Stimulated activated memory B cell treated with anti-CD40 and anti-IgM and Interleukin-4, amounts not matched to agents 10 μg/mL and 1 μg/mL and 100 μg/mL, for 72 hours (primary cell): ENCODE measurements at regions not wholly inside any gene's neighbourhood (a gene's known extent, or its start where the extent isn't known, plus 50 kb on each side); places are given as distances from the start of the nearest gene placed in this dataset.

Experiments used
- ATAC-seq: fragments of 150-1000 bp; cut with Tn5 transposase; 2 replicates; pipeline ENCODE4 v1.10.0; 2021
- H3K27ac Mint-ChIP-seq: one replicate; pipeline ENCODE4 v1.8.0; 2022; ENCODE audit warnings: mild to moderate bottlenecking, mixed read lengths
- H3K27me3 Mint-ChIP-seq: one replicate; pipeline ENCODE4 v1.8.0; 2022; ENCODE audit warnings: mixed read lengths
- H3K36me3 Mint-ChIP-seq: one replicate; pipeline ENCODE4 v1.8.0; 2022; ENCODE audit warnings: mixed read lengths
- H3K4me1 Mint-ChIP-seq: one replicate; pipeline ENCODE4 v1.8.0; 2022; ENCODE audit warnings: mixed read lengths
- H3K4me3 Mint-ChIP-seq: one replicate; pipeline ENCODE4 v1.8.0; 2022; ENCODE audit warnings: mild to moderate bottlenecking, moderate library complexity, mixed read lengths
- H3K9me3 Mint-ChIP-seq: one replicate; pipeline ENCODE4 v1.8.0; 2022; ENCODE audit warnings: mixed read lengths

- Mint-ChIP-seq H3K9me3 (no peaks in the 10 kb centered on the region), H3K27me3 (no peaks in the 10 kb centered on the region), H3K27ac (no peak overlapping the region), H3K36me3 (no peaks in the 10 kb centered on the region), H3K4me1 (no peaks in the 10 kb centered on the region), H3K4me3 (no peak overlapping the region)
- ATAC-seq, result no peak
Measured at GRCh38 chr4:14929669-14930068, 72.6 kb upstream of the CPEB2 start.

GRCh38 chr4:14934704-14935390 lies 67.4 kb upstream of the CPEB2 start:
- Mint-ChIP-seq H3K9me3 (no peaks in the 10 kb centered on the region), H3K4me1 (no peaks in the 10 kb centered on the region), H3K27ac (no peak overlapping the region), H3K27me3 (peaks cover 30% of the 10 kb centered on the region), H3K36me3 (no peaks in the 10 kb centered on the region), H3K4me3 (no peak overlapping the region)
- no peak for ATAC-seq

GRCh38 chr4:14943749-14944148 lies 58.5 kb upstream of the CPEB2 start:
- Mint-ChIP-seq H3K27me3 (no peaks in the 10 kb centered on the region), H3K9me3 (no peaks in the 10 kb centered on the region), H3K27ac (no peak overlapping the region)

GRCh38 chr4:14952352-14952751 lies 49.9 kb upstream of the CPEB2 start:
- Mint-ChIP-seq H3K27me3 (peaks cover 11% of the 10 kb centered on the region), H3K36me3 (no peaks in the 10 kb centered on the region), H3K4me3 (no peak overlapping the region), H3K27ac (no peak overlapping the region), H3K4me1 (peaks cover 15% of the 10 kb centered on the region), H3K9me3 (no peaks in the 10 kb centered on the region)
- no peak for ATAC-seq

More at GRCh38 chr4:14943749-14944148, 58.5 kb upstream of the CPEB2 start:
- Mint-ChIP-seq H3K4me1 (no peaks in the 10 kb centered on the region), H3K36me3 (no peaks in the 10 kb centered on the region), H3K4me3 (no peak overlapping the region)
- ATAC-seq, result no peak
